HFFc6 (cell line): ENCODE measurements at regions not wholly inside any gene's neighbourhood (a gene's known extent, or its start where the extent isn't known, plus 50 kb on each side); places are given as distances from the start of the nearest gene placed in this dataset.
"Not testable (repeated sequence)": the region's sequence is repeated elsewhere in the genome, so short reads cannot be mapped to it uniquely, and the experiment has no call there.

Source experiments
- DNase-seq: peaks from one replicate; pipeline ENCODE4 v3.0.0-alpha.2; 2018
- H3K27ac Mint-ChIP-seq: 2 replicates; pipeline ENCODE4 v1.8.0; 2020; ENCODE audit warnings: mild to moderate bottlenecking, mixed read lengths
- H3K27me3 Mint-ChIP-seq: 2 replicates; pipeline ENCODE4 v1.8.0; 2021; ENCODE audit warnings: mild to moderate bottlenecking, moderate library complexity, mixed read lengths; ENCODE audit not compliant: insufficient read depth
- H3K36me3 Mint-ChIP-seq: 2 replicates; pipeline ENCODE4 v1.8.0; 2021; ENCODE audit warnings: low read depth, mixed read lengths
- H3K4me1 Mint-ChIP-seq: 2 replicates; pipeline ENCODE4 v1.8.0; 2020; ENCODE audit warnings: low read depth, mixed read lengths
- H3K4me3 Mint-ChIP-seq: 2 replicates; pipeline ENCODE4 v1.8.0; 2020; ENCODE audit warnings: mild to moderate bottlenecking, moderate library complexity, mixed read lengths
- H3K9me3 Mint-ChIP-seq: 2 replicates; pipeline ENCODE4 v1.8.0; 2020; ENCODE audit warnings: mild to moderate bottlenecking, mixed read lengths
- CTCF ChIP-seq: fragments of 200-600 bp; sonication (generic); IDR thresholded peaks from 2 replicates; pipeline ENCODE4 v1.5.0; 2021; ENCODE audit warnings: antibody characterized with exemption, mild to moderate bottlenecking

GRCh38 chr10:35934642-35934995 lies 292.5 kb upstream of the FZD8 start:
- no peak overlapping the region for H3K4me3 Mint-ChIP-seq
- peaks cover 11% of the 10 kb centered on the region for H3K27me3 Mint-ChIP-seq
- H3K27ac Mint-ChIP-seq = no peak overlapping the region
- no peak for DNase-seq
- no peak for TF ChIP-seq CTCF
- no peaks in the 10 kb centered on the region for H3K9me3 Mint-ChIP-seq
- H3K36me3 Mint-ChIP-seq = no peaks in the 10 kb centered on the region
- H3K4me1 Mint-ChIP-seq = no peaks in the 10 kb centered on the region

- Mint-ChIP-seq H3K36me3 (no peaks in the 10 kb centered on the region), H3K4me1 (no peaks in the 10 kb centered on the region), H3K4me3 (no peak overlapping the region), H3K27ac (no peak overlapping the region), H3K27me3 (peaks cover 13% of the 10 kb centered on the region), H3K9me3 (no peaks in the 10 kb centered on the region)
- no peak for TF ChIP-seq CTCF
- DNase-seq = no peak
Observed at GRCh38 chr10:35933940-35934641, 292.0 kb upstream of the FZD8 start.

GRCh38 chr10:35933491-35933890 lies 291.4 kb upstream of the FZD8 start:
- H3K27me3 Mint-ChIP-seq = peaks cover 13% of the 10 kb centered on the region

DNA sequence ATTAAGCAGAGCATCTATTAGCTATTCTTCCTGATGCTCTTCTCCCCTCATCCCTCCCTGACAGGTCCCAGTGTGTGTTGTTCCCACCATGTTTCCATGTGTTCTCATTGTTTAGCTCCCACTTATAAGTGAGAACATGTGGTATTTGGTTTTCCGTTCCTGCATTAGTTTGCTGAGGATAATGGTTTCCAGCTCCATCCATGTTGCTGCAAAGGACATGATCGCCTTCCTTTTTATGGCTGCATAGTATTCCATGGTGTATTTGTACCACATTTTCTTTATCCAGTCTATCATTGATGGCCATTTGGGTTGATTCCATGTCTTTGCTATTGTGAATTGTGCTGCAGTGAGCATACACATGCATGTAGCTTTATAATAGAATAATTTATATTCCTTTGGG lies 287.9 kb upstream of the FZD8 start:
- H3K9me3 Mint-ChIP-seq, H3K4me3 Mint-ChIP-seq, H3K36me3 Mint-ChIP-seq, H3K27ac Mint-ChIP-seq, DNase-seq, H3K4me1 Mint-ChIP-seq: not testable (repeated sequence)
- H3K27me3 Mint-ChIP-seq = peaks cover 23% of the 10 kb centered on the region

More at GRCh38 chr10:35933491-35933890, 291.4 kb upstream of the FZD8 start:
- no peak for DNase-seq
- no peak for TF ChIP-seq CTCF
- Mint-ChIP-seq H3K9me3 (no peaks in the 10 kb centered on the region), H3K27ac (no peak overlapping the region), H3K4me3 (no peak overlapping the region), H3K4me1 (no peaks in the 10 kb centered on the region), H3K36me3 (no peaks in the 10 kb centered on the region)

DNA sequence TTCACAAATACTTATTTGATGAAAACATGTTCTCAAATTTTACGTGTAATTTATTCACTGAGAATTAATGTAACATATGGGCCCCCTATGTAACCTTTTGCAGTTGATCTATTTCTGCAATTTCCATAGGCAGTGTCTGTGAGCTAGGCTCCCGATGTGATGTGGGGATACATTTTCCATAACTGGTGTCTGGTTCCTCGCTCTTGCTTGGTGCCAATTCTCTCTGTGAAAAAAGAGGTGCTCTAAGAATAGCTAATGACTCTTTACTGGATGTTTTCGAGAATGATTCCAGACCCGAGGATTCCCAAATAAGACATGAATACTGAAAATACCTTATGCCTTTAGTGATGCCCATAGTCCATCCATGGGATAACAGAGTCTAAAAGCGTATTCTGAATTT lies 286.7 kb upstream of the FZD8 start:
- H3K4me3 Mint-ChIP-seq = no peak overlapping the region
- H3K4me1 Mint-ChIP-seq = no peaks in the 10 kb centered on the region

More for the DNA sequence above, 286.7 kb upstream of the FZD8 start:
- no peak for DNase-seq
- TF ChIP-seq CTCF = no peak
- no peaks in the 10 kb centered on the region for H3K36me3 Mint-ChIP-seq
- H3K27ac Mint-ChIP-seq = no peak overlapping the region
- H3K27me3 Mint-ChIP-seq = peaks cover 28% of the 10 kb centered on the region
- no peaks in the 10 kb centered on the region for H3K9me3 Mint-ChIP-seq
